Left ventricle myocardium inferior (tissue), 1 donor: ENCODE measurements at regions not wholly inside any gene's neighbourhood (a gene's known extent, or its start where the extent isn't known, plus 50 kb on each side); places are given as distances from the start of the nearest gene placed in this dataset.
"Not testable (repeated sequence)": the region's sequence is repeated elsewhere in the genome, so short reads cannot be mapped to it uniquely, and the experiment has no call there.

Experiments
- DNase-seq: peaks from one replicate; pipeline ENCODE4 v3.0.0-alpha.2; 2020
- H3K27ac ChIP-seq: fragments of 200-600 bp; replicated peaks from 2 replicates; pipeline ENCODE4 v1.8.0; 2021
- H3K27me3 ChIP-seq: fragments of 200-600 bp; 2 replicates; pipeline ENCODE4 v1.8.0; 2021; ENCODE audit warnings: low read depth
- H3K36me3 ChIP-seq: fragments of 200-600 bp; 2 replicates; pipeline ENCODE4 v1.8.0; 2021
- H3K4me1 ChIP-seq: fragments of 200-600 bp; 2 replicates; pipeline ENCODE4 v1.8.0; 2021
- H3K4me3 ChIP-seq: fragments of 200-600 bp; 2 replicates; pipeline ENCODE4 v1.8.0; 2021; ENCODE audit warnings: mild to moderate bottlenecking, moderate library complexity
- H3K9me3 ChIP-seq: fragments of 200-600 bp; replicated peaks from 2 replicates; pipeline ENCODE4 v1.8.0; 2021
- intact Hi-C: fragments of 100-400 bp; cut with micrococcal nuclease; formaldehyde crosslinking; loops from one replicate; pipeline ENCODE4 v1.11.0; 2022
- TF ChIP-seq, protein P1 (sequence below): fragments of 200-600 bp; IDR thresholded peaks from 2 replicates; pipeline ENCODE4 v1.8.0; 2021; ENCODE audit warnings: antibody characterized with exemption, mild to moderate bottlenecking, borderline replicate concordance
- donor health status: DM: no; HTN: yes; CAD: no; lungs with severe emphysema.

DNA sequence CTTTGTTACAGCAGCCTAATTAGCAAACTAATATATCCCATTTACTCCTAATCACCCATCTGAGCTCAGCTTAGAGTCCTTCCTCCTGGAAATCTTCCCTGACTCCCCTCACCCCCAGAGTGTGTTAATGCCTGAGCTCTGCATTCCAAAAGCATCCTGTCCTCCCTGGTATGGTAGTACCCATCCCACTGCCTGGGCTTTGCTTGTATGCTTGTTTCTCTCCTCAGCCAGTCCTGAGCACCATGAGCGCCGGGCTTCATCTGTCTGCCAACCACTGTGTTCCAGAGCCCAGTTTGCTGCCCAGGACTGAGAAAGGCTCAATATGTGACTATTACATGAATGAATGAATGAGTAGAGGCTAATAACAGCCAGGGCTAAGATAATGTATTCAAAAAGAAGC lies 272.4 kb downstream of the CDK5RAP2 start:
- TF ChIP-seq, protein P1, sequence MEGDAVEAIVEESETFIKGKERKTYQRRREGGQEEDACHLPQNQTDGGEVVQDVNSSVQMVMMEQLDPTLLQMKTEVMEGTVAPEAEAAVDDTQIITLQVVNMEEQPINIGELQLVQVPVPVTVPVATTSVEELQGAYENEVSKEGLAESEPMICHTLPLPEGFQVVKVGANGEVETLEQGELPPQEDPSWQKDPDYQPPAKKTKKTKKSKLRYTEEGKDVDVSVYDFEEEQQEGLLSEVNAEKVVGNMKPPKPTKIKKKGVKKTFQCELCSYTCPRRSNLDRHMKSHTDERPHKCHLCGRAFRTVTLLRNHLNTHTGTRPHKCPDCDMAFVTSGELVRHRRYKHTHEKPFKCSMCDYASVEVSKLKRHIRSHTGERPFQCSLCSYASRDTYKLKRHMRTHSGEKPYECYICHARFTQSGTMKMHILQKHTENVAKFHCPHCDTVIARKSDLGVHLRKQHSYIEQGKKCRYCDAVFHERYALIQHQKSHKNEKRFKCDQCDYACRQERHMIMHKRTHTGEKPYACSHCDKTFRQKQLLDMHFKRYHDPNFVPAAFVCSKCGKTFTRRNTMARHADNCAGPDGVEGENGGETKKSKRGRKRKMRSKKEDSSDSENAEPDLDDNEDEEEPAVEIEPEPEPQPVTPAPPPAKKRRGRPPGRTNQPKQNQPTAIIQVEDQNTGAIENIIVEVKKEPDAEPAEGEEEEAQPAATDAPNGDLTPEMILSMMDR = no peak
- no peak overlapping the region for H3K4me3 ChIP-seq
- intact Hi-C loops = no loop called here
- no peaks in the 10 kb centered on the region for H3K4me1 ChIP-seq
- H3K36me3 ChIP-seq = no peaks in the 10 kb centered on the region
- no peak overlapping the region for H3K27ac ChIP-seq
- no peaks in the 10 kb centered on the region for H3K9me3 ChIP-seq
- H3K27me3 ChIP-seq = peaks cover 34% of the 10 kb centered on the region
- no peak for DNase-seq

DNA sequence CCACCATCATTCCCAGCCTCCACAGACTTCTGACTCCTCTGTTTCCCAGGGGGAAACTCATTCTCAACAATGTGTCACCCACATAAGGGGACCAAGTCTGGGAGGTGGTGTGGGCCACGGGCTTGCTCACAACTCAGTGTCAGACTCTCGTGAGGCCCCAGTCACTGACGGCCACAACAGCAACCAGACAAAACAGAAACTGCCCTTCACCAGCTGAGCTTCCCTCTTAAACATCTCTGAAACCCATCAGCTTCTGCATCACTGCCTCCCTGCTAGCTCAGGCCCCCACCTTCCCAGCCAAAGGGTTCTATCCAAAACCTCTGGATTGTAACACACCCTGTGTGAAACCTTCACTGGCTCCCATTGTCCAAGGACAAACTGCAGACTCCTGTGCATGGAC lies 273.4 kb downstream of the CDK5RAP2 start:
- Histone ChIP-seq H3K36me3 (no peaks in the 10 kb centered on the region), H3K4me3 (no peak overlapping the region), H3K4me1 (no peaks in the 10 kb centered on the region), H3K27me3 (peaks cover 34% of the 10 kb centered on the region), H3K9me3 (no peaks in the 10 kb centered on the region), H3K27ac (no peak overlapping the region)
- TF ChIP-seq, protein P1 = no peak
- DNase-seq = no peak
- intact Hi-C loops = no loop called here

DNA sequence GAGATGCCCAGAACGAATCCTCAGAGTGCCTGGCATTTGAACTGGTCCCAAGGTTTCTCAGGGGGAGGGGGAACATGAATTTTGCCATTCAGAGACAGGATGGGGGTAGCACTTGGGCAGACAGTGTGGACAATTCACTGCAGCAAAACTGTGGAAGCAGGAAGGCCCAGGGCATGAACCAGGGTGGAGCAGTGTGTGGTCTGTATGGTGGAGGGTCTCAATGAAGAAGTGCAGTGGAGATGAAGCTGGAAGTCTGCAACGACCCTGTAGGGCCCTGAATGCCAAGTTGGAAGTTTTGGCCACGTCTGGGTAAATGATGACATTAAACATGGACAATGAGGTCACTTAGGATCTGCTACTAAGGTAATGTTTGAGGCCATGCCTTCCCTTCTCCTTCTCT lies 273.9 kb downstream of the CDK5RAP2 start:
- Histone ChIP-seq H3K9me3 (no peaks in the 10 kb centered on the region), H3K4me3 (no peak overlapping the region), H3K27ac (no peak overlapping the region), H3K36me3 (no peaks in the 10 kb centered on the region), H3K27me3 (peaks cover 34% of the 10 kb centered on the region), H3K4me1 (no peaks in the 10 kb centered on the region)
- intact Hi-C loops = no loop called here
- DNase-seq = no peak
- TF ChIP-seq, protein P1 = no peak

DNA sequence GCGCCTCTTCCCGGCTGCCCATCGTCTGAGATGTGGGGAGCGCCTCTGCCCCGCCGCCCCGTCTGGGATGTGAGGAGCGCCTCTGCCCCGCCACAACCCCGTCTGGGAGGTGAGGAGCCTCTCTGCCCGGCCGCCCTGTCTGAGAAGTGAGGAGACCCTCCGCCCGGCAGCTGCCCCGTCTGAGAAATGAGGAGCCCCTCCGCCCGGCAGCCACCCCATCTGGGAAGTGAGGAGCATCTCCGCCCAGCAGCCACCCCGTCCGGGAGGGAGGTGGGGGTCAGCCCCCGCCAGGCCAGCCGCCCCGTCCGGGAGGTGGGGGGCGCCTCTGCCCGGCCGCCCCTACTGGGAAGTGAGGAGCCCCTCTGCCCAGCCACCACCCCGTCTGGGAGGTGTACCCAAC lies 275.1 kb downstream of the CDK5RAP2 start:
- H3K9me3 ChIP-seq, H3K4me1 ChIP-seq, H3K36me3 ChIP-seq, DNase-seq, intact Hi-C loops, H3K27ac ChIP-seq, H3K4me3 ChIP-seq: not testable (repeated sequence)
- H3K27me3 ChIP-seq = peaks cover 31% of the 10 kb centered on the region

DNA sequence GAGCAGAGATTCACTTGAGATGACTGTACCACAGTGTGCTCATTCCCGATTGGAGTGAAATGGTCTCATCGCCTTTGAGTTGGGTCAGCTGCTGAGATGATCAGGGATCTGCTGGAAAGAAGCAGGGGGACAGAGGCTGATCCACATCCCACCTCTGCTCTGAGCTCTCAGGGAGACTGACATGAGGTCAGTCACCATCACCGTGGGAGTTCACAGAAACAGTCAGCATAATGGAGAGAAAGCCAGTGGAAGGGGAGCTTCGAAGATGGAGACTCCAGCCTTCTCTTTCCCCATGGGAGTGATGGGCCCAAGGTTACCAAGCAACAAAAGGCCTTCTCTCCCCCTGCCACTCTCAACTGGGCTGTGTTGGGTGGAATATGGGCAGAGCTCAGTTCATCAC lies 276.4 kb downstream of the CDK5RAP2 start:
- H3K27me3 ChIP-seq = peaks cover 20% of the 10 kb centered on the region
- no peaks in the 10 kb centered on the region for H3K36me3 ChIP-seq
- no peak overlapping the region for H3K27ac ChIP-seq
- DNase-seq = no peak
- TF ChIP-seq, protein P1 = no peak
- H3K4me3 ChIP-seq = no peak overlapping the region
- H3K4me1 ChIP-seq = no peaks in the 10 kb centered on the region
- no peaks in the 10 kb centered on the region for H3K9me3 ChIP-seq
- intact Hi-C loops = no loop called here

DNA sequence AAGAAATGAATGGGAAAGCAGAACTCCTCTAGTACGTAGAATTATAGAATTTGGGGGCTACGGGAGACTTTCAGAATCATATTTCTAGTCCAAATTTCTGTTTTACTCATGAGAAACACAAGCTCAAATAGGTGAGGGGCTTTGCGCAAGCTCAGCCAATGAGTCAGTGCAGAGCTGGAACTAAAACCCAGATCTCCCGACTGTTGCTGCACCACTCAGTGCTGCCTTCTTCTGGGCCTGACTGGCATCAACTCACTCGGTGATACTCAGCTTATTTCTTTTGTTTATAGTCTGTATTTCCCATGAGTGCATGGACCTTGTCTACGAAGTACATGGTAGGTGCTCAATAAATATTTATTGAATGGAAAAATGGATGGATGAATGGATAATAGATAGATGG lies 280.2 kb downstream of the CDK5RAP2 start:
- peaks cover 5% of the 10 kb centered on the region for H3K27me3 ChIP-seq
- no peaks in the 10 kb centered on the region for H3K36me3 ChIP-seq
- no peak overlapping the region for H3K27ac ChIP-seq
- intact Hi-C loops = no loop called here
- no peaks in the 10 kb centered on the region for H3K4me1 ChIP-seq
- TF ChIP-seq, protein P1 = no peak
- no peaks in the 10 kb centered on the region for H3K9me3 ChIP-seq
- DNase-seq = no peak
- H3K4me3 ChIP-seq = no peak overlapping the region
